Suprapubic skin (tissue), 3 donors: ENCODE measurements at regions not wholly inside any gene's neighbourhood (a gene's known extent, or its start where the extent isn't known, plus 50 kb on each side); places are given as distances from the start of the nearest gene placed in this dataset.

Source experiments
- POLR2A ChIP-seq, 2 donors: fragments of 450-650 bp; IDR thresholded peaks; one replicate each; pipeline ENCODE4 v1.6.1; 2017; ENCODE audit warnings: antibody characterized with exemption in 2 of 2, mild to moderate bottlenecking in 2 of 2, moderate library complexity in 2 of 2
- TF ChIP-seq, protein P1 (sequence below), 2 donors: fragments of 200-600 bp in 1 of 2; fragments of 450-650 bp in 1 of 2; sonication (generic) in 1 of 2; IDR thresholded peaks; one replicate each; pipeline ENCODE4 v1.5.1; 2016 to 2019; ENCODE audit warnings: antibody characterized with exemption in 2 of 2, mild to moderate bottlenecking in 1 of 2, moderate library complexity in 1 of 2

DNA sequence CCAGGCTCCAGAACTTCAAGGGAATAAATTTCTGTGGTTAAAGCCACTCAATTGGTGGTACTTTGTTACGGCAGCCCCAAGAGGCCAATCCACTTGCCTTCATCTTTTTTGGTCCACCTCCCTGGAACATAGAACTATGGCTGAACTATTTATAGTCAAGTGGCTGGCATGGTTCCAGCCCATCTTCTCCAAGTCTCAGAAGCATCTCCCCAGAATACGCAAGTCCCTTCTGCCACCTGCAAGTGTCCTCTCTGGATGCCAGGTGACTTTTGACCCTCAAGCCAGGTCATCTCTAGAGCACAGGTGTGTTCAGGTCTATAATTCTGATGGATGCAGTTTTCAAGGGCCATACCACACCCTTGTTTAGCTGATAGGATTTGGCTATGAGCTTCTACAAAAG, 371.5 kb downstream of the AACS start:
- TF ChIP-seq, protein P1, sequence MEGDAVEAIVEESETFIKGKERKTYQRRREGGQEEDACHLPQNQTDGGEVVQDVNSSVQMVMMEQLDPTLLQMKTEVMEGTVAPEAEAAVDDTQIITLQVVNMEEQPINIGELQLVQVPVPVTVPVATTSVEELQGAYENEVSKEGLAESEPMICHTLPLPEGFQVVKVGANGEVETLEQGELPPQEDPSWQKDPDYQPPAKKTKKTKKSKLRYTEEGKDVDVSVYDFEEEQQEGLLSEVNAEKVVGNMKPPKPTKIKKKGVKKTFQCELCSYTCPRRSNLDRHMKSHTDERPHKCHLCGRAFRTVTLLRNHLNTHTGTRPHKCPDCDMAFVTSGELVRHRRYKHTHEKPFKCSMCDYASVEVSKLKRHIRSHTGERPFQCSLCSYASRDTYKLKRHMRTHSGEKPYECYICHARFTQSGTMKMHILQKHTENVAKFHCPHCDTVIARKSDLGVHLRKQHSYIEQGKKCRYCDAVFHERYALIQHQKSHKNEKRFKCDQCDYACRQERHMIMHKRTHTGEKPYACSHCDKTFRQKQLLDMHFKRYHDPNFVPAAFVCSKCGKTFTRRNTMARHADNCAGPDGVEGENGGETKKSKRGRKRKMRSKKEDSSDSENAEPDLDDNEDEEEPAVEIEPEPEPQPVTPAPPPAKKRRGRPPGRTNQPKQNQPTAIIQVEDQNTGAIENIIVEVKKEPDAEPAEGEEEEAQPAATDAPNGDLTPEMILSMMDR (IDR thresholded peaks at IDR 0.05): no peak
- TF ChIP-seq POLR2A (IDR thresholded peaks at IDR 0.05): no peak
